ENCODE measurements at regions not wholly inside any gene's neighbourhood (a gene's known extent, or its start where the extent isn't known, plus 50 kb on each side); places are given as distances from the start of the nearest gene placed in this dataset.

GRCh38 chr5:135669416-135669815 is 90.6 kb upstream of the CXCL14 start:
- H4K8ac ChIP-seq (ENCODE audit: extremely low read depth, insufficient read depth, low read length): no peak overlapping the region
- no peak overlapping the region for H3K4me3 ChIP-seq (ENCODE audit: extremely low read depth in 1 of 4, insufficient read depth in 2 of 4, low read depth in 3 of 4, low read length in 4 of 4)
- no peak overlapping the region for H3K14ac ChIP-seq (ENCODE audit: insufficient read length)
- H2BK20ac ChIP-seq (ENCODE audit: low read length): no peak overlapping the region
- H3K27me3 ChIP-seq (replicated peaks in 1 of 4; ENCODE audit: control insufficient read depth in 3 of 4, extremely low read depth in 1 of 4, insufficient read depth in 3 of 4, low read length in 3 of 4): no peaks in the 10 kb centered on the region
- no peak overlapping the region for H2AK5ac ChIP-seq (ENCODE audit: low read depth, low read length)
- H3K9ac ChIP-seq (replicated peaks in 1 of 4; ENCODE audit: extremely low read depth in 1 of 4, low read depth in 3 of 4, low read length in 3 of 4): no peak overlapping the region
- no peak overlapping the region for H3K23ac ChIP-seq (ENCODE audit: insufficient read length)
- H3K4me1 ChIP-seq (replicated peaks in 1 of 4; ENCODE audit: control insufficient read depth in 3 of 4, insufficient read depth in 4 of 4, low read length in 3 of 4): no peaks in the 10 kb centered on the region
- H3K23me2 ChIP-seq (ENCODE audit: low read depth, low read length): no peaks in the 10 kb centered on the region
- POLR2A ChIA-PET (ENCODE audit: partially characterized antibody): no interaction called here
- H2BK12ac ChIP-seq (ENCODE audit: low read depth, low read length): no peak overlapping the region
- no peaks in the 10 kb centered on the region for H3K79me2 ChIP-seq (ENCODE audit: control insufficient read depth in 1 of 2, insufficient read depth in 2 of 2, low read length in 2 of 2)
- TF ChIP-seq PHF8 (conservative IDR thresholded peaks at IDR 0.05; ENCODE audit: low read depth, low read length) (no peak), MAX (IDR thresholded peaks at IDR 0.05) (no peak), RXRA (IDR thresholded peaks at IDR 0.05; ENCODE audit: insufficient read depth, low read depth, low read length) (no peak), RAD21 (IDR thresholded peaks at IDR 0.05 in 1 of 2, conservative IDR thresholded peaks at IDR 0.05 in 1 of 2; ENCODE audit: low read depth in 2 of 2, low read length in 2 of 2) (no peak), EZH2 (IDR thresholded peaks at IDR 0.05; ENCODE audit: low read depth, low read length, severe bottlenecking) (no peak), NRF1 (IDR thresholded peaks at IDR 0.05; ENCODE audit: low read depth, low read length) (no peak), HDAC6 (IDR thresholded peaks at IDR 0.05; ENCODE audit: low read depth, low read length) (no peak), HDAC2 (IDR thresholded peaks at IDR 0.05; ENCODE audit: borderline replicate concordance in 1 of 2, low read depth in 2 of 2, low read length in 2 of 2) (no peak)
- H3K4ac ChIP-seq (replicated peaks; ENCODE audit: insufficient read length, low read depth, low read length): no peak overlapping the region
- DNase-seq (ENCODE audit: low read depth in 1 of 2, low spot score in 2 of 2): no peak
- H2BK15ac ChIP-seq (ENCODE audit: low read length): no peak overlapping the region
- H2AFZ ChIP-seq (ENCODE audit: low read length): no peak overlapping the region
- no peaks in the 10 kb centered on the region for H3K9me3 ChIP-seq (ENCODE audit: insufficient read depth in 2 of 2, low read depth in 1 of 2, low read length in 1 of 2)
- WGBS, 2 experiments (ENCODE audit: extremely low coverage in 1 of 2, insufficient coverage in 1 of 2, insufficient read length in 1 of 2, insufficient replicate concordance in 2 of 2, low coverage in 1 of 2, low lambda C conversion rate in 2 of 2, missing lambda C conversion rate in 1 of 2): 92% methylated on average over 2 of the region's 2 CpGs; no CpG with 5 or more reads in 1 of the 2 experiments
- no peak overlapping the region for H3K27ac ChIP-seq (ENCODE audit: low read depth, low read length)
- no peaks in the 10 kb centered on the region; a peak in 1 of 8 replicates for H3K36me3 ChIP-seq (ENCODE audit: control insufficient read depth in 2 of 4, insufficient read depth in 4 of 4, low read length in 3 of 4)
- FAIRE-seq: no peak
- no peak overlapping the region for H4K91ac ChIP-seq (replicated peaks; ENCODE audit: insufficient read length, low read length)
- H2BK5ac ChIP-seq (ENCODE audit: low read depth, low read length): no peak overlapping the region
- H3K4me2 ChIP-seq (ENCODE audit: insufficient read depth in 1 of 2, low read depth in 2 of 2, low read length in 2 of 2): no peak overlapping the region
- H3K56ac ChIP-seq (replicated peaks; ENCODE audit: insufficient read length, low read depth, low read length): no peak overlapping the region
- H4K5ac ChIP-seq (ENCODE audit: insufficient read length, low read depth, low read length): no peak overlapping the region
- H3K18ac ChIP-seq (ENCODE audit: extremely low read depth, low read length): no peak overlapping the region
- H3K79me1 ChIP-seq (ENCODE audit: low read depth, low read length): no peaks in the 10 kb centered on the region
- H4K20me1 ChIP-seq (replicated peaks in 1 of 2; ENCODE audit: control insufficient read depth in 1 of 2, insufficient read depth in 2 of 2, low read length in 2 of 2): no peaks in the 10 kb centered on the region
- H2BK120ac ChIP-seq (replicated peaks; ENCODE audit: low read depth, low read length): no peak overlapping the region
- CTCF ChIA-PET (ENCODE audit: partially characterized antibody): interaction anchor here (0.7 to 1.5 kb wide), 5 partner anchors 9 to 101 kb away, joined by 3 read pairs; no protein-coding TSS in a partner anchor

Measured in H1 (cell line).